Ascending aorta (tissue), 2 donors: ENCODE measurements at regions not wholly inside any gene's neighbourhood (a gene's known extent, or its start where the extent isn't known, plus 50 kb on each side); places are given as distances from the start of the nearest gene placed in this dataset.

Experiments
- DNase-seq, 2 donors: peaks; one replicate each; pipeline ENCODE4 v3.0.0-alpha.2; 2019; ENCODE audit warnings: low spot score in 2 of 2
- H3K27ac ChIP-seq, 2 donors: fragments of 200-600 bp; sonication (generic); one replicate each; pipeline ENCODE4 v1.5.1; 2016 to 2017; ENCODE audit warnings: mild to moderate bottlenecking in 1 of 2
- H3K27me3 ChIP-seq: fragments of 200-600 bp; sonication (generic); one replicate; pipeline ENCODE4 v1.5.1; 2017
- H3K36me3 ChIP-seq, 2 donors: fragments of 200-600 bp; sonication (generic); one replicate each; pipeline ENCODE4 v1.5.1; 2016
- H3K4me1 ChIP-seq, 2 donors: fragments of 200-600 bp; sonication (generic); one replicate each; pipeline ENCODE4 v1.5.1; 2016 to 2017; ENCODE audit warnings: mild to moderate bottlenecking in 1 of 2
- H3K4me3 ChIP-seq, 2 donors: fragments of 200-600 bp; sonication (generic); one replicate each; pipeline ENCODE4 v1.5.1; 2016 to 2017; ENCODE audit warnings: mild to moderate bottlenecking in 1 of 2
- H3K9me3 ChIP-seq, 2 donors: fragments of 200-600 bp; sonication (generic); one replicate each; pipeline ENCODE4 v1.5.1; 2016
- CTCF ChIP-seq, 3 experiments: fragments of 200-600 bp in 2 of 3; fragments of 450-650 bp in 1 of 3; sonication (generic) in 2 of 3; IDR thresholded peaks; one replicate each; pipeline ENCODE4 v1.5.1; 2016 to 2019; ENCODE audit warnings: antibody characterized with exemption in 3 of 3, mild to moderate bottlenecking in 1 of 3, moderate library complexity in 1 of 3
- intact Hi-C: fragments of 100-400 bp; cut with DNase I; formaldehyde crosslinking; loops from one replicate; pipeline ENCODE4 v1.15.1; 2023

- no peak overlapping the region for H3K27ac ChIP-seq
- no peaks in the 10 kb centered on the region for H3K9me3 ChIP-seq
- DNase-seq = no peak
- intact Hi-C loops = no loop called here
- no peaks in the 10 kb centered on the region for H3K27me3 ChIP-seq
- H3K36me3 ChIP-seq = no peaks in the 10 kb centered on the region
- no peaks in the 10 kb centered on the region for H3K4me1 ChIP-seq
- no peak overlapping the region for H3K4me3 ChIP-seq
- no peak for TF ChIP-seq CTCF (IDR thresholded peaks at IDR 0.05)
Observed at GRCh38 chr20:17107127-17107526, 119.7 kb upstream of the PCSK2 start.

DNA sequence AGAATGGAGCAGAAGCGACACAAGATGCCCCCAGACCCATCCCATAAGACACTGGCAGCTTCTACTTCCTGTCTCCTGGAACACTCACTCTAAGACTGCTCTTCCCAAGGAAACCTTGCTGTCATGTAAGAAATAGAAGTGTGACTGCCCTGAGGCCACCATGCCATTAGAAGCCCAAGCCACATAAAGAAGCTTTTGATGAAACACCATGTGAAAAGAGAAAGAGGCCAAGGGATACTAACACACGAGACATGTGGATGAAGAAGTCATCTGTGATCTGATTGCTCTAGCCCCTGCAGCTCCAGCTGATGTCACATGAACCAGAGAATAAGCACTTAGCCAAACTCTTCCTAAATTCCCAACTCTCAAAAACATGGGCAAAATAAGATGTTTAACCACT, 117.9 kb upstream of the PCSK2 start:
- no peak for TF ChIP-seq CTCF (IDR thresholded peaks at IDR 0.05)
- H3K4me1 ChIP-seq = no peaks in the 10 kb centered on the region

GRCh38 chr20:17109307-17109706, 117.5 kb upstream of the PCSK2 start:
- Histone ChIP-seq H3K9me3 (no peaks in the 10 kb centered on the region), H3K27me3 (no peaks in the 10 kb centered on the region), H3K36me3 (no peaks in the 10 kb centered on the region), H3K27ac (no peak overlapping the region), H3K4me1 (no peaks in the 10 kb centered on the region), H3K4me3 (no peak overlapping the region)
- TF ChIP-seq CTCF (IDR thresholded peaks at IDR 0.05) = no peak
- DNase-seq = no peak
- intact Hi-C loops = no loop called here

More for the DNA sequence above, 117.9 kb upstream of the PCSK2 start:
- H3K27me3 ChIP-seq = no peaks in the 10 kb centered on the region
- H3K36me3 ChIP-seq = no peaks in the 10 kb centered on the region
- H3K27ac ChIP-seq = no peak overlapping the region
- no peak overlapping the region for H3K4me3 ChIP-seq
- DNase-seq = no peak
- intact Hi-C loops = no loop called here
- no peaks in the 10 kb centered on the region for H3K9me3 ChIP-seq

DNA sequence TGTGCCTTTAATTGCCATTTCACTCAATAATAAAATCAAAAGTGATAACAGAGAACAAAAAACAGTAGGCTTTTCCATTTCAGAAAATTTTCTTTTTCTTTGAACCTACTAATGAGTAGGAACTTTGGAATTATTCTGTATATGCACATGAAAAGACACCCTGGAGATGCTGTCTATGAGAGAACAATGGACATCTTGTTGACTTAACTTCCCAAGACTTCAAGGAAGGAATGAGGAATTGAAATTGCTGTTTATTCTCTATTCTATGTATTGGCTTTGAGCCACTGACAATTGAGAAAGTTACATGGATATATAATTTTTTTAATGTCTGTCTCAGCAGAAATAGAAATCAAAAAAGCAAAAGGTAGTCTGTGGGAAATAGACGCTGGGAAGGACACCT, 98.6 kb upstream of the PCSK2 start:
- TF ChIP-seq CTCF (IDR thresholded peaks at IDR 0.05) = no peak
- H3K36me3 ChIP-seq = no peaks in the 10 kb centered on the region
- DNase-seq = no peak
- H3K4me1 ChIP-seq = no peaks in the 10 kb centered on the region
- no peak overlapping the region for H3K27ac ChIP-seq
- intact Hi-C loops = no loop called here
- H3K4me3 ChIP-seq = no peak overlapping the region
- no peaks in the 10 kb centered on the region for H3K27me3 ChIP-seq
- no peaks in the 10 kb centered on the region for H3K9me3 ChIP-seq

DNA sequence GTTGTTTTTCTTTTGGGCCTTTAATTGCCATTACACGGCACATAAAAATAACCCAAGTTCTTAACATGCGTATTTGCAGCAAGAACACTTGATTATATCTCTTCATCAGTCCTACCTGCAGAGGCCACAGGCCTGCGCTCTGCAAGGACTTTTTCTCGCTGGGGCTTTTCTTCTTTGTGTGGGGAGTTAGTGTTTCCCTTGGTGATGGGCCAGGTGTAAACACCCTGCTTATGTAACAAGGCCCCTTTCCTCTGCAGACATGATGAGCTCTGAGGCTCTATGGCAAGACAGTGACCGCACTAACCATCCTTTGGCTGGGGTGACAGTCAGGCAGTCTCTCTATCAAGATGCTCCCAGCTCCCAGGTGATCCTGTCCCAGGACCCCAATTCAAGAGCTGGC, 97.8 kb upstream of the PCSK2 start:
- intact Hi-C loops = no loop called here
- no peak for TF ChIP-seq CTCF (IDR thresholded peaks at IDR 0.05)
- H3K4me3 ChIP-seq = no peak overlapping the region

DNA sequence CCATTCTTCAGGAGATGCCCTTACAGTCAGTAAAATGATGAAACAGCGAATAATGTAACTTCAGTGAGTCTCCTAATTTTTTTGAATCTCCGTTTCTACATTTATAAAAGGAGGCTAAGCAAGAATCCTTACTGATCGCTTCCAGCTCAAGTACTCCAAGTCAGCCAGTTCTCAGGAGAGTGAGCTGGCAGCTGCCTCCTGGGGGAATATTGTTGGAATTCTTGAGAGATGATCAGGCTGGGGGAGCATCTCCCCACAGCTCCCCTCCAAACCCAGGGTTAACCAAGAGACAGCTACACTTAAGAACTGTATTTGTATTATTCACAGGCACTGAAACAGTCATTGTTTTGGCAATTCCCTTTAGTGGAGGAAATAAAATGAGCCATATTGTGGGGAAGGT, 89.1 kb upstream of the PCSK2 start:
- H3K4me3 ChIP-seq = no peak overlapping the region
- intact Hi-C loops = no loop called here
- no peak for DNase-seq

More for the DNA sequence above, 97.8 kb upstream of the PCSK2 start:
- DNase-seq = no peak
- Histone ChIP-seq H3K27me3 (no peaks in the 10 kb centered on the region), H3K27ac (no peak overlapping the region), H3K9me3 (no peaks in the 10 kb centered on the region), H3K4me1 (no peaks in the 10 kb centered on the region), H3K36me3 (no peaks in the 10 kb centered on the region)

More for the DNA sequence above, 89.1 kb upstream of the PCSK2 start:
- no peaks in the 10 kb centered on the region for H3K4me1 ChIP-seq
- no peaks in the 10 kb centered on the region for H3K27me3 ChIP-seq
- H3K36me3 ChIP-seq = no peaks in the 10 kb centered on the region
- no peak overlapping the region for H3K27ac ChIP-seq
- TF ChIP-seq CTCF (IDR thresholded peaks at IDR 0.05) = no peak
- H3K9me3 ChIP-seq = no peaks in the 10 kb centered on the region
